22Rv1 (cell line): ENCODE measurements at regions not wholly inside any gene's neighbourhood (a gene's known extent, or its start where the extent isn't known, plus 50 kb on each side); places are given as distances from the start of the nearest gene placed in this dataset.

Experiments used
- CTCF ChIP-seq: fragments of 450-650 bp; IDR thresholded peaks from 2 replicates; pipeline ENCODE4 v1.5.1; 2017; ENCODE audit warnings: mild to moderate bottlenecking
- ZFX ChIP-seq: fragments of 450-650 bp; IDR thresholded peaks from 2 replicates; pipeline ENCODE4 v1.6.1; 2017; ENCODE audit warnings: antibody characterized with exemption, borderline replicate concordance

GRCh38 chr5:54608423-54609085 lies 91.0 kb downstream of the SNX18 start:
- TF ChIP-seq CTCF (no peak), ZFX (no peak)
